Left colon (tissue), 2 donors: ENCODE measurements at regions not wholly inside any gene's neighbourhood (a gene's known extent, or its start where the extent isn't known, plus 50 kb on each side); places are given as distances from the start of the nearest gene placed in this dataset.

Experiments used
- ATAC-seq: fragments of 200-7000 bp; cut with Tn5 transposase; one replicate; pipeline ENCODE4 v1.9.1; 2020; ENCODE audit warnings: mild to moderate bottlenecking, moderate library complexity
- DNase-seq, 2 donors: peaks; one replicate each; pipeline ENCODE4 v3.0.0-alpha.2; 2020
- intact Hi-C, 2 donors: fragments of 100-400 bp; cut with DNase I in 1 of 2; cut with micrococcal nuclease in 1 of 2; formaldehyde crosslinking; loops; one replicate each; pipeline versions ENCODE4 v1.11.2 to v1.14.0; 2022; cut with DNase I, micrococcal nuclease
- donor health status: DM: no; HTN: no; CAD: no.
- donor health status: DM: yes; HTN: yes; CAD: no.

DNA sequence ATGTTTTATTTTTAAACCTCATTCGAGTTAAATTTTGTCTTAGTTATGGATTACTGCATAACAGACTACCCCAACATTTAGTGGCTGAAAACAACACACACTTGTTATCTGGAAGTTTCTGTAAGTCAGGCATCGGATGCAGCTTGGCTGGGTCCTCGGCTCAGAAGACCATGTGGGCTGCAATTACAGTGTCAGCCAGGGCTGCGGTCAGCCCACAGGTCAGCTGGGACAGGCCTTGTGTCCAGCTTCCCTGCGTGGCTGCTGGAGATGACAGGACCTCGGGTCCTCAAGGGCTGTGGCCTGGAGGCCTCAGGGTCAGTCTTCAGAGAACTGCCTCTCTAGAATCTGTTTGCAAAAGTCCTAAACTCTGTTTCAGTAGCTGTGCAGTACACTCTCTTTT is 219.0 kb upstream of the IRX1 start:
- intact Hi-C loops: no loop called here
- DNase-seq: no peak

GRCh38 chr5:3375586-3376311 is 219.9 kb upstream of the IRX1 start:
- no peak for ATAC-seq
- no peak for DNase-seq
- intact Hi-C loops: no loop called here

More for the DNA sequence above, 219.0 kb upstream of the IRX1 start:
- no peak for ATAC-seq

DNA sequence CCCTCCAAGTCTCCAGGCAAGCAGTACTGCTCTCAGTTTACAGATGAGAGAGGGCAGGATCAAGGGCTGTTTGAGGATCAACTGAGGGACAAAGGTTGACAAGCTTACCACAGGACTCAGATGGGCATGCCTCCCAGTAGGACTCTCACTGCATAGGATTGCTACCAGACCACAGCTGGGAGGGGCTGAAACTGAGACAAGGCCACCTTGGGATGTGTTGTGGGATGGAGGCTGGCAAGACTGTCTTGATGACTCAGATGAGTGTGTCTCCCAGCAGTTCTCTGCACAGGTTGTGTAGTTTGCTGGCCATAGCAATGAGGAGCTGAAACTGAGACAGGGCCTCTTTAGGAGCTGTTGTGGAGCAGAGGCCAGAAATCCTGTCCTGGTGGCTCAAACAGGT is 222.2 kb upstream of the IRX1 start:
- no peak for ATAC-seq
- intact Hi-C loops: no loop called here
- no peak for DNase-seq

- intact Hi-C loops: no loop called here
- no peak for DNase-seq
Observed at GRCh38 chr5:3372289-3372688, 223.3 kb upstream of the IRX1 start.

GRCh38 chr5:3365501-3366215 is 230.0 kb upstream of the IRX1 start:
- DNase-seq (no peak), ATAC-seq (no peak)
- intact Hi-C loops: no loop called here

More at GRCh38 chr5:3372289-3372688, 223.3 kb upstream of the IRX1 start:
- no peak for ATAC-seq

- intact Hi-C loops: no loop called here
- DNase-seq: no peak
Observed at GRCh38 chr5:3364941-3365340, 230.7 kb upstream of the IRX1 start.

DNA sequence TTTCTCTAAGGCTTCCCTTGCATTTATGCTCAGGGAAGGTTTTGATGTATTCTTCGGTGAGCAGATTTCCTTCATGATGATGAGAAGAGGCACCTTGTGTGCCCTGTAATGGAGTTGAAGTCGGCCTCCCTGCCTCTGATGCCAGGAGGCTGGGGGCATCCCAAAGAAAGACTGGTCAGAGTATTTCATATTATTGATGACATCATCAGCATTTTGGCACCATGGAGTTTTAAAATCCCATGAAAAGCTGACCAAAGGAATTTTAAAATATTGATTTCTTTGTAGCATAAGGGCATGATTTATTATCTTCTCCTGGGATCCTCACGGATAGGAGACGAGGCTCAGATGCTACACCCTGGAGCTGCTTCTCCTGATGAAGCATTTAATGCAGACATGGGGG is 231.2 kb upstream of the IRX1 start:
- intact Hi-C loops: no loop called here
- ATAC-seq (no peak), DNase-seq (no peak)

More at GRCh38 chr5:3364941-3365340, 230.7 kb upstream of the IRX1 start:
- no peak for ATAC-seq

GRCh38 chr5:3362606-3362910 is 233.1 kb upstream of the IRX1 start:
- ATAC-seq (no peak), DNase-seq (no peak)
- intact Hi-C loops: no loop called here

DNA sequence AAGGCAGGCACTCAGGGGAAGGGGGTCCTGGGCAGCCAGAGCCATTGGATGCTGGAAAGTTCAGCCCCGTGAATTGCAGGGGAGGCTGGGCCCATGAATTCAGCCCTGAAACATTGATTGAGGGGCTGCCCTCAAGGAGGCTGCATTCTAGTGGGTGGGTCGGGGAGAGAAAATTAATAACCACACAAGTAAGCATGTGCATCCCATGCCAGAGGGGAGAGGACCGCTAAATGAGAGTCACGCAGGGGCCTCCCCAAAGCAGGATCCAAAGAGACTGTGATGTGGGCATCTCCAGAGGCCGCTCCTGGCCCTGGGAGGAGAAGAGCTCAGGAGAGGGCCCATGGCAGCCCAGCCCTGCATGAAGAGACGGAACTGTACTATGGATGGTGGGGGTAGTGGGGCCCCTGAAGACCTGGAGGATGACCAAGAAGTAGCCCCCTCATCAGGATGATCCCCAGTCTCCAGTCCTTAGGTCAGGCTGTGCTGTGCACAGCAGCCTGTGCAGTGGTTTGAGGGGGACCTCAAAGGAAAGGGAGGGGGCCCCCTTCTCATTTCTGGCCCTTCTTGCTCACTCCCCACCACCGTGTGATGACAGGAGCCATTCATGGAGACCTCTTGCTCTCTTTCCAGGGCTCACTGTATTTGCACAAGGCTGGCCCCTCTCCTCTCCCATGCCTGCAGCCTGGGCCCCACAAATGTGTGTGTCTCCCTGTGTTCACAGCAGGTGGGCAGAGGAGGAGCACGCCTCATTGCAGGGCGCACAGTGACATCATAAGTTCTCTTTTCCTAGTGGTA is 233.6 kb upstream of the IRX1 start:
- DNase-seq: no peak
- ATAC-seq: no peak

DNA sequence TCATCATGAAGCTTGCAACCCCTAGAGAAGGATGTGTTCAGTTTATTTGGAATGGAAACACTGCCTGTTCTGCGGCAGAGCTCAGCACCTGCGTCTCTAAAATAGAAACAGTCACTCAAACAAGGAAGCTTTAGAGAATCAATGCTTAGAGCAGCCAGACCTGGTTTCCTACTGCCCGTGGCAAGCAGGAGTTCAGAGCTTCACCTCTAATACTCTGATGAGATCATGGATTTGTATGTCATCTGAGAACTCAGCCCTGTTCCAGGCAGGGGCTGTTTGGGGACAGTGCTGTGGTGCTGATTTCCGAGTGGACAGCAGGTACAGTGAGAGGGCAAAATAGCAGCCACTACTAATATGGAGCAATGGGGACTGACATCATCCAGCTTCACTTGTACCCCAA is 236.0 kb upstream of the IRX1 start:
- no peak for DNase-seq

More for the DNA sequence above, 233.6 kb upstream of the IRX1 start:
- intact Hi-C loops: no loop called here

GRCh38 chr5:3357291-3357690 is 238.3 kb upstream of the IRX1 start:
- DNase-seq: no peak
- intact Hi-C loops: no loop called here

More for the DNA sequence above, 236.0 kb upstream of the IRX1 start:
- ATAC-seq: no peak
- intact Hi-C loops: no loop called here

DNA sequence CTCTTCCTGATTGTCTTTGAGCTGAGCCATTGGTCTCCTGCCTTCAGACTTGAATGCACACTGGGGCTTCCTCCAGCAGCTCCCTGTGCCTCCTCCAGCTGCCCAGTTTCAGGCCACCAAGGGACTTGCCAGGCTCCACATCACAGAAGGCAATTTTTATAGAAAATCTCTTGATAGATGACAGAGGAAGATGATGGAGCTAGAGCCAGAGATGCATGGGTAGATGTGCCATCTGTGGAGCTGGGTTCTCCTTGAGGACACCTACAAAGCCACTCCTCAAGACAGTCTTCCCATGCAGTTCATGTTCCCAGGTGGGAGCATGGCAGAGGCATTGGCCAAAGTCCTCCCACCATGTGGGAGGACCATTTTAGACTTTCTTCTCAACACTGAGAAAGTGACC is 239.6 kb upstream of the IRX1 start:
- intact Hi-C loops: no loop called here
- no peak for DNase-seq
- no peak for ATAC-seq

More at GRCh38 chr5:3357291-3357690, 238.3 kb upstream of the IRX1 start:
- ATAC-seq: no peak

GRCh38 chr5:3355126-3355525 is 240.5 kb upstream of the IRX1 start:
- ATAC-seq: no peak
- intact Hi-C loops: no loop called here

DNA sequence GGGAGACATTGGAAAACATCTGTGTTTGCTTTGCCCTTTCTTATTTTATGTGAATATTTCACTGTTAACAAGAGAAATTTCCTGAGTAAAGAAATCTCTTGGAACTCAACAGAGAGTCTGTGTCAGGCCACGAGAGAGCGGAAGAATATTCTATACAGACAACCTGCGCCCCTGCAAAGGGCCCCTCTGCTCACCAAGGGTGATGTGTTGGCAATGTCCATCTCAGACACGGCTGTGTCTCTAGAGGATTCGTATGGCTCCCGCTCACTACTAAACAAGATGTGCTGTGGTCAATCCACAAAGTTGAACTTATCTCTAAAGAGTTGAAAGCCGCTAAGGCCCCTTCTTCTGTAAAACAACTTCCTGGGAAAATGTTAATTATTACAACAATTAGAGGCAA is 241.0 kb upstream of the IRX1 start:
- no peak for DNase-seq
- intact Hi-C loops: no loop called here
- no peak for ATAC-seq

More at GRCh38 chr5:3355126-3355525, 240.5 kb upstream of the IRX1 start:
- no peak for DNase-seq

- no peak for ATAC-seq
- intact Hi-C loops: no loop called here
- DNase-seq: no peak
Observed at GRCh38 chr5:3353561-3353960, 242.1 kb upstream of the IRX1 start.

GRCh38 chr5:3352711-3353110 is 242.9 kb upstream of the IRX1 start:
- DNase-seq (no peak), ATAC-seq (no peak)
- intact Hi-C loops: no loop called here

DNA sequence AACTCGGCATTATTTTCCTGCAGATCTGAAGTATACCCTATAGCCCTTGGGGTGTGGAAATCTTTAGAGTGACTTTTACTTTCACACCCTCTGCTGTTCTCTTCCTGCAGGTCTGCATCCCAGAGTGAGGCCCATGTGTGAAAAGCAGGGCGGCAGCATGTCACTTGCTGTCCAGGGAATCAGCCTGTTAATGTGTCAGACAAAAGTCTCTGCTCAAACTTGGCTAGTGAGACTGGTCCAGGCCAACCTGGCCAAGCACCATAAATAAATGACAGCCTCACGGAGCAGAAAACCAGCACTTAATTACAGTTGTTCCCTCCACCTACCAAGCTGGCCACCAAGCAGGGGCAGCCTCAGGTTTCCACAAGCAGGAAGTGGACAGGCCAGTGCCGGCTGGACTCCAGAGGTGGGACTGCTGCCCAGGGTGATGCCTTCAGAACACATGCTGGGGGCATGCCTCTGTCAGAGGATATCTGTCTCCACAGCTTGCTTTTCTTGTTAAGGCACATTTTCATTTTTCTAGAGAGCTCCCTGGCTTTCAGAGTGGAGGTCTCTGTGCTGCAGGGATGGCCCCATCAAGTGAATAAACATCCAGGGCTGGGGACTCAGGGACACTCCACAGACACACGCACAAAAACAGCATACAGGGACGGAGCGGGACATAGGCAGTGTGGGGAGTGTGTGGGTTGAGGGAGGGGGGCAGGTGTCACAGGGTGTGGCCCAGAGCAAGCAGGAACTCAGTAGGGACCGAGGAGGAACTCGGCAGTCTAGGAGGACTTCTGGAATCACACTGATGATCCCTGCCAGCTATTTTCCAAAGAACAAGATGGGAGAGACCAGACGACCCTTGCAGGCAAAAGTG is 243.8 kb upstream of the IRX1 start:
- DNase-seq: no peak
- ATAC-seq: no peak
- intact Hi-C loops: no loop called here

GRCh38 chr5:3350781-3351180 is 244.9 kb upstream of the IRX1 start:
- intact Hi-C loops: no loop called here
- DNase-seq: no peak
- no peak for ATAC-seq
